ENCODE measurements at regions not wholly inside any gene's neighbourhood (a gene's known extent, or its start where the extent isn't known, plus 50 kb on each side); places are given as distances from the start of the nearest gene placed in this dataset.

GRCh38 chr12:91913124-91913523 is 232.5 kb downstream of the BTG1 start:
- H3K27ac ChIP-seq, result no peak overlapping the region
- no peaks in the 10 kb centered on the region for H3K9me3 ChIP-seq
- H3K4me1 ChIP-seq, result no peaks in the 10 kb centered on the region
- no peaks in the 10 kb centered on the region for H3K36me3 ChIP-seq
- no peak for DNase-seq (ENCODE audit: low spot score)
- H3K27me3 ChIP-seq, result no peaks in the 10 kb centered on the region
- H3K4me3 ChIP-seq, result no peak overlapping the region
- TF ChIP-seq, protein P1, sequence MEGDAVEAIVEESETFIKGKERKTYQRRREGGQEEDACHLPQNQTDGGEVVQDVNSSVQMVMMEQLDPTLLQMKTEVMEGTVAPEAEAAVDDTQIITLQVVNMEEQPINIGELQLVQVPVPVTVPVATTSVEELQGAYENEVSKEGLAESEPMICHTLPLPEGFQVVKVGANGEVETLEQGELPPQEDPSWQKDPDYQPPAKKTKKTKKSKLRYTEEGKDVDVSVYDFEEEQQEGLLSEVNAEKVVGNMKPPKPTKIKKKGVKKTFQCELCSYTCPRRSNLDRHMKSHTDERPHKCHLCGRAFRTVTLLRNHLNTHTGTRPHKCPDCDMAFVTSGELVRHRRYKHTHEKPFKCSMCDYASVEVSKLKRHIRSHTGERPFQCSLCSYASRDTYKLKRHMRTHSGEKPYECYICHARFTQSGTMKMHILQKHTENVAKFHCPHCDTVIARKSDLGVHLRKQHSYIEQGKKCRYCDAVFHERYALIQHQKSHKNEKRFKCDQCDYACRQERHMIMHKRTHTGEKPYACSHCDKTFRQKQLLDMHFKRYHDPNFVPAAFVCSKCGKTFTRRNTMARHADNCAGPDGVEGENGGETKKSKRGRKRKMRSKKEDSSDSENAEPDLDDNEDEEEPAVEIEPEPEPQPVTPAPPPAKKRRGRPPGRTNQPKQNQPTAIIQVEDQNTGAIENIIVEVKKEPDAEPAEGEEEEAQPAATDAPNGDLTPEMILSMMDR (IDR thresholded peaks at IDR 0.05), result no peak

DNA sequence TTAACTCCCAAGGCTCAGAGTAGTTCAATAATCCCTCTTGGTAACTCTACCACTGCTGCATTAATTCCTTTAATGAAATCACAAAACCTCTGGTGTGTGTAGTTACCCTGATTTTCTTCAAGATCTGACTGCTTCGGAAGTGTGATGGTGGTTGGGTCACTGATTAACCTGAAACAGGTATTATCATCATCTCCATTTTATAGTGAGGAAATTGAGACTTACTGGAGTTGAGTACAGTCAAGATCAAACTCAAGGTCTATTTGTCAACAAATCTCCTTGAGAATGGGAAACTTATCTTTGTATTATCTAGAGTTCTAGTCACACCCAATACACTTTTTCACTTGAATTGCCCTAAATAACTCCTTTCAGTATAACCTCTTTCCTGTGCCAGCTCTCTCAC is 233.5 kb downstream of the BTG1 start:
- TF ChIP-seq, protein P1 (IDR thresholded peaks at IDR 0.05), result no peak
- no peaks in the 10 kb centered on the region for H3K36me3 ChIP-seq

GRCh38 chr12:91910871-91911388 is 234.7 kb downstream of the BTG1 start:
- H3K4me1 ChIP-seq, result no peaks in the 10 kb centered on the region
- H3K9me3 ChIP-seq, result no peaks in the 10 kb centered on the region
- H3K36me3 ChIP-seq, result no peaks in the 10 kb centered on the region
- no peak for DNase-seq (ENCODE audit: low spot score)
- no peaks in the 10 kb centered on the region for H3K27me3 ChIP-seq
- H3K27ac ChIP-seq, result no peak overlapping the region
- no peak overlapping the region for H3K4me3 ChIP-seq
- TF ChIP-seq, protein P1 (IDR thresholded peaks at IDR 0.05), result no peak

More for the DNA sequence above, 233.5 kb downstream of the BTG1 start:
- Histone ChIP-seq H3K4me1 (no peaks in the 10 kb centered on the region), H3K4me3 (no peak overlapping the region), H3K9me3 (no peaks in the 10 kb centered on the region), H3K27ac (no peak overlapping the region), H3K27me3 (no peaks in the 10 kb centered on the region)
- DNase-seq (ENCODE audit: low spot score), result no peak

GRCh38 chr12:91902860-91903683 is 242.6 kb downstream of the BTG1 start:
- no peak overlapping the region for H3K27ac ChIP-seq
- DNase-seq (ENCODE audit: low spot score), result no peak
- H3K27me3 ChIP-seq, result no peaks in the 10 kb centered on the region

DNA sequence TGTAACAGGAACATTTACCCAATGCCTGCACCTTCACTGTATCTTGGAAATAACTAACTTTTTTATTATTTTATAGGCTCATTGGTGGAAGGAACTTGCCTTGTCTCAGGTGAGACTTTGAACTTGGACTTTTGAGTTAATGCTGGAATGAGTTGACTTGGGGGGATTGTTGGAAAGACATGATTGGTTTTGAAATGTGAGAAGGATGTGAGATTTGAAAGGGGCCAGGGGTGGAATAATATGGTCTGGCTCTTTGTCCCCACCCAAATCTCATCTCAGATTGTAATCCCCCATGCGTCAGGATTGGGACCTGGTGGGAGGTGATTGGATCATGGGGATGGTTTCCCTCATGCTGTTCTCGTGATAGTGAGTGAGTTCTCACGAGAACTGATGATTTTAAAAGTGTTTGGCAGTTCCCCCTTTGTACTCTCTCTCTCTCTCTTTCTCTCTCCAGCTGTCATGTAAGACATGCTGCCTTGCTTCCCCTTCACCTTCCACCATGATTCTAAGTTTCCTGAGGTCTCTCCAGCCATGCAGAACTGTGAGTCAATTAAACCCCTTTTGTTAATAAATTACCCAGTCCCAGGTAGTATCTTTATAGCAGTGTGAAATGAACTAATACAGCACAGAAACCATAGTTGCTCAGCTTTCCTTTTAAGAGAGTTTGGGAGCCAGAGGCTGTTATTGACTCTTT is 244.1 kb downstream of the BTG1 start:
- Histone ChIP-seq H3K4me3 (no peak overlapping the region), H3K27me3 (no peaks in the 10 kb centered on the region), H3K4me1 (peaks cover 0 to 8% of the 10 kb centered on the region in 2 donors), H3K27ac (no peak overlapping the region), H3K9me3 (peaks cover 0 to 6% of the 10 kb centered on the region in 2 donors), H3K36me3 (no peaks in the 10 kb centered on the region)
- DNase-seq (ENCODE audit: low spot score), result no peak
- TF ChIP-seq, protein P1 (IDR thresholded peaks at IDR 0.05), result no peak

More at GRCh38 chr12:91902860-91903683, 242.6 kb downstream of the BTG1 start:
- TF ChIP-seq, protein P1 (IDR thresholded peaks at IDR 0.05), result no peak
- no peaks in the 10 kb centered on the region for H3K4me1 ChIP-seq
- no peaks in the 10 kb centered on the region for H3K36me3 ChIP-seq
- H3K9me3 ChIP-seq, result peaks cover 0 to 6% of the 10 kb centered on the region in 2 donors
- H3K4me3 ChIP-seq, result no peak overlapping the region

Data from right atrium auricular region (tissue), 2 donors.